Caco-2 (cell line): ENCODE measurements at regions not wholly inside any gene's neighbourhood (a gene's known extent, or its start where the extent isn't known, plus 50 kb on each side); places are given as distances from the start of the nearest gene placed in this dataset.

Experiments used
- BruUV-seq: library from RNA; stranded (reverse); fragments of 400-500 nt; replicated peaks from 2 replicates; lab custom pipeline; 2021; lab: Mats Ljungman, UMichigan
- CTCF ChIA-PET: fragments of 300-600 bp; sonication (Branson Sonifier 250); formaldehyde crosslinking; loops from one replicate; lab custom pipeline; 2022; ENCODE audit warnings: antibody characterized with exemption; lab: Charles Lee
- POLR2A ChIA-PET: fragments of 300-600 bp; sonication (Branson Sonifier 250); formaldehyde crosslinking; loops from one replicate; lab custom pipeline; 2022; ENCODE audit warnings: antibody characterized with exemption; lab: Charles Lee
- DNase-seq, 2 experiments: peaks; one replicate each; pipeline versions ENCODE4 v3.0.0 to v3.0.0-alpha.2; 2020 to 2022
- H3K27me3 ChIP-seq: replicated peaks from 2 replicates; pipeline ENCODE4 v1.6.0; 2011; ENCODE audit warnings: low read length; ENCODE audit not compliant: control insufficient read depth, insufficient read depth
- H3K36me3 ChIP-seq: 2 replicates; pipeline ENCODE4 v1.5.1; 2011; ENCODE audit warnings: low read length; ENCODE audit not compliant: control insufficient read depth, insufficient read depth
- H3K4me1 ChIP-seq: fragments of 250-450 bp; sonication (Bioruptor Pico); 2 replicates; pipeline ENCODE4 v1.5.1; 2020; ENCODE audit warnings: mild to moderate bottlenecking
- H3K4me3 ChIP-seq: 2 replicates; pipeline ENCODE4 v1.5.1; 2011; ENCODE audit warnings: low read depth, mild to moderate bottlenecking, control low read depth, low read length
- H3K9me3 ChIP-seq: fragments of 250-450 bp; sonication (Bioruptor Pico); 2 replicates; pipeline ENCODE4 v1.5.1; 2020; ENCODE audit warnings: mild to moderate bottlenecking, moderate library complexity
- H3K27ac Mint-ChIP-seq: one replicate; pipeline ENCODE4 v1.8.0; 2022; ENCODE audit warnings: mixed read lengths; ENCODE audit not compliant: unreplicated experiment
- H3K27me3 Mint-ChIP-seq: one replicate; pipeline ENCODE4 v1.8.0; 2022; ENCODE audit warnings: mixed read lengths; ENCODE audit not compliant: insufficient read depth, unreplicated experiment
- H3K36me3 Mint-ChIP-seq: one replicate; pipeline ENCODE4 v1.8.0; 2022; ENCODE audit warnings: mild to moderate bottlenecking, mixed read lengths; ENCODE audit not compliant: insufficient read depth, unreplicated experiment
- H3K4me1 Mint-ChIP-seq: one replicate; pipeline ENCODE4 v1.8.0; 2022; ENCODE audit warnings: low read depth, mixed read lengths; ENCODE audit not compliant: unreplicated experiment
- H3K4me3 Mint-ChIP-seq: one replicate; pipeline ENCODE4 v1.8.0; 2022; ENCODE audit warnings: mild to moderate bottlenecking, moderate library complexity, mixed read lengths; ENCODE audit not compliant: unreplicated experiment
- H3K9me3 Mint-ChIP-seq: one replicate; pipeline ENCODE4 v1.8.0; 2022; ENCODE audit warnings: mixed read lengths; ENCODE audit not compliant: unreplicated experiment
- intact Hi-C: fragments of 100-400 bp; cut with micrococcal nuclease; formaldehyde crosslinking; loops from one replicate; pipeline ENCODE4 v1.10.0; 2022; ENCODE audit not compliant: unreplicated experiment
- TF ChIP-seq, protein P1 (sequence below), 2 experiments: fragments of 200-600 bp in 1 of 2; IDR thresholded peaks; 1 replicate in 1 of 2; 2 replicates in 1 of 2; pipeline versions ENCODE4 v1.5.1 to v1.8.0; 2011 to 2022; ENCODE audit warnings: antibody characterized with exemption in 1 of 2, control low read depth in 1 of 2, inconsistent platforms in 1 of 2, low read depth in 1 of 2, low read length in 1 of 2, mild to moderate bottlenecking in 1 of 2, moderate library complexity in 1 of 2; ENCODE audit not compliant: insufficient read depth in 1 of 2, severe bottlenecking in 1 of 2, unreplicated experiment in 1 of 2

DNA sequence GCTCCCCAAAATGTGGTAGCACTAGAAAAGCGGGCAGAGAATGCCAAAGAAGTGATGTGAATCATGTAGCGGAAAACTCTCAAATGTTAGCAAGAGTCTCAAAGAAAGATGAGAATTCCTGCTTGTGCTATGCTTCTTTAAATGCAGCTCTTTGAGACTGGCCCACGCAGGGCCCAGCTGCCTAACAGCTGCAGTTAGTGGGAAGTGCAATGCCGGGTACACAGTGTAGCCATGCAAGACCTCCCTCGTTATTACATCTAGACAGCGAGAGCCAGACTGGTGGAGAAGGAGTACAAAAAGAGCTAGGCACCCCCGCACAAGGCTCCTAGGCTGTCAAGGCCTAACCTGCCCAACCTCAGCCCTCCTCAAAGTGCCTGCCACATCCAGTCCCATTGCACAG is 201.7 kb upstream of the PRDM1 start:
- Histone ChIP-seq H3K9me3 (no peaks in the 10 kb centered on the region), H3K4me1 (no peaks in the 10 kb centered on the region), H3K36me3 (no peaks in the 10 kb centered on the region; the same call in 1 of the 2 replicates), H3K27me3 (no peaks in the 10 kb centered on the region), H3K4me3 (no peak overlapping the region)
- no peak overlapping the region for H3K4me3 Mint-ChIP-seq
- H3K9me3 Mint-ChIP-seq = peaks cover 7% of the 10 kb centered on the region
- TF ChIP-seq, protein P1, sequence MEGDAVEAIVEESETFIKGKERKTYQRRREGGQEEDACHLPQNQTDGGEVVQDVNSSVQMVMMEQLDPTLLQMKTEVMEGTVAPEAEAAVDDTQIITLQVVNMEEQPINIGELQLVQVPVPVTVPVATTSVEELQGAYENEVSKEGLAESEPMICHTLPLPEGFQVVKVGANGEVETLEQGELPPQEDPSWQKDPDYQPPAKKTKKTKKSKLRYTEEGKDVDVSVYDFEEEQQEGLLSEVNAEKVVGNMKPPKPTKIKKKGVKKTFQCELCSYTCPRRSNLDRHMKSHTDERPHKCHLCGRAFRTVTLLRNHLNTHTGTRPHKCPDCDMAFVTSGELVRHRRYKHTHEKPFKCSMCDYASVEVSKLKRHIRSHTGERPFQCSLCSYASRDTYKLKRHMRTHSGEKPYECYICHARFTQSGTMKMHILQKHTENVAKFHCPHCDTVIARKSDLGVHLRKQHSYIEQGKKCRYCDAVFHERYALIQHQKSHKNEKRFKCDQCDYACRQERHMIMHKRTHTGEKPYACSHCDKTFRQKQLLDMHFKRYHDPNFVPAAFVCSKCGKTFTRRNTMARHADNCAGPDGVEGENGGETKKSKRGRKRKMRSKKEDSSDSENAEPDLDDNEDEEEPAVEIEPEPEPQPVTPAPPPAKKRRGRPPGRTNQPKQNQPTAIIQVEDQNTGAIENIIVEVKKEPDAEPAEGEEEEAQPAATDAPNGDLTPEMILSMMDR (IDR thresholded peaks at IDR 0.05; ENCODE audit: insufficient read depth in 1 of 2, low read depth in 1 of 2, low read length in 1 of 2, severe bottlenecking in 1 of 2, unreplicated experiment in 1 of 2) = no peak
- H3K27me3 Mint-ChIP-seq = no peaks in the 10 kb centered on the region
- no TSS peak for BruUV-seq
- ChIA-PET POLR2A (no interaction called here), CTCF (no interaction called here)
- no peaks in the 10 kb centered on the region for H3K36me3 Mint-ChIP-seq
- DNase-seq = no peak
- no peak overlapping the region for H3K27ac Mint-ChIP-seq
- intact Hi-C loops = no loop called here
- peaks cover 9% of the 10 kb centered on the region for H3K4me1 Mint-ChIP-seq

DNA sequence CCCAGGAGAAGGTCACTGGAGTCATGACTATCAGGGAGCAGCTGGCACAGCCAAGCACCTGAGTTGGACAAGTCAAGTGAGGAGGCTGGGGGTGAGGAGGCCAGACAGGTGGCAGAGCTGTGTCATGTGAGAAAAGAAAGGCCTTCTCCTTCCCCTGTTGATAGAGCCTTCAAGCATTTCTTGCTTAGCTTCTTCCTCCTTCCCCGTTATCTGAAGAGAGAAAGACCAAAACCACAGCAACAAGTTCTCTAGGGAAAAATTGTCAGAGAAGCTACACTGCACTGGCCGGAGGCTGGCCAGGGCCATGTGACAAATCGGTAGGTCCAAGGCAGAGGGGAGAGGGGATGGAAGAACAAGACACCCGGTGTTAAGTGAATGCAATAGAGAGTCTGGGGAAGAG is 202.1 kb upstream of the PRDM1 start:
- no peaks in the 10 kb centered on the region for H3K36me3 Mint-ChIP-seq
- no peaks in the 10 kb centered on the region for H3K27me3 ChIP-seq
- TF ChIP-seq, protein P1 (IDR thresholded peaks at IDR 0.05; ENCODE audit: insufficient read depth in 1 of 2, low read depth in 1 of 2, low read length in 1 of 2, severe bottlenecking in 1 of 2, unreplicated experiment in 1 of 2) = no peak
- H3K4me1 ChIP-seq = no peaks in the 10 kb centered on the region
- H3K4me1 Mint-ChIP-seq = peaks cover 9% of the 10 kb centered on the region
- no peaks in the 10 kb centered on the region; the same call in 1 of the 2 replicates for H3K36me3 ChIP-seq
- no peak overlapping the region for H3K4me3 Mint-ChIP-seq
- POLR2A ChIA-PET = no interaction called here
- no peak for DNase-seq
- H3K27ac Mint-ChIP-seq = no peak overlapping the region
- H3K4me3 ChIP-seq = no peak overlapping the region
- no peaks in the 10 kb centered on the region for H3K9me3 ChIP-seq
- CTCF ChIA-PET = no interaction called here
- H3K27me3 Mint-ChIP-seq = no peaks in the 10 kb centered on the region
- BruUV-seq = no TSS peak
- H3K9me3 Mint-ChIP-seq = peaks cover 7% of the 10 kb centered on the region
- intact Hi-C loops = no loop called here

DNA sequence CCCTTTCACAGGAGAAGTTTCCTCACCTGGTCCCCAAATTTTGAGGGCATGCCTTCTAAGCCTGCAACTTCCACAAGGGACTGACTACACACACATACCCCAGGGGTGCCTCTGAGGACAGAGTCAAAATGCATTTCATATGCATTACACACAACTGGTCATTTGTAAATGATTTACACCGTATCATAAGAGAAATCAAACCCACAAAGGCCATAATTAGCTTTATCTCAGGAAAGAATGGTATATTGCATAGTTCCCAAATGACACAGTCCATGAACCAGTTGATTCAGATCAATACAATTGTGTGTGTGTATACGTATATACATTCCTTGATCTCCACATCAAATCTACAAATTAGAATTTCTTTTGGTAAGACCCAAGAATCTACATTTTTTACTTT is 203.3 kb upstream of the PRDM1 start:
- Histone ChIP-seq H3K9me3 (no peaks in the 10 kb centered on the region; the same call in 1 of the 2 replicates), H3K36me3 (no peaks in the 10 kb centered on the region; the same call in 1 of the 2 replicates), H3K27me3 (no peaks in the 10 kb centered on the region), H3K4me1 (no peaks in the 10 kb centered on the region), H3K4me3 (no peak overlapping the region)
- Mint-ChIP-seq H3K4me1 (peaks cover 9% of the 10 kb centered on the region), H3K27me3 (no peaks in the 10 kb centered on the region), H3K36me3 (no peaks in the 10 kb centered on the region), H3K4me3 (no peak overlapping the region), H3K9me3 (peaks cover 18% of the 10 kb centered on the region), H3K27ac (no peak overlapping the region)
- DNase-seq = no peak
- ChIA-PET CTCF (no interaction called here), POLR2A (no interaction called here)
- TF ChIP-seq, protein P1 (IDR thresholded peaks at IDR 0.05; ENCODE audit: insufficient read depth in 1 of 2, low read depth in 1 of 2, low read length in 1 of 2, severe bottlenecking in 1 of 2, unreplicated experiment in 1 of 2) = no peak
- intact Hi-C loops = no loop called here
- no TSS peak for BruUV-seq
